GM12891 (cell line): ENCODE measurements at regions not wholly inside any gene's neighbourhood (a gene's known extent, or its start where the extent isn't known, plus 50 kb on each side); places are given as distances from the start of the nearest gene placed in this dataset.

Source experiments
- DNase-seq: peaks from one replicate; pipeline ENCODE4 v3.0.0; 2011; ENCODE audit warnings: low spot score; ENCODE audit not compliant: insufficient read length
- FAIRE-seq: peaks from 2 replicates; lab custom pipeline; 2011; peaks lifted over from hg19 to GRCh38; lab: Jason Lieb, UNC
- PAX5 ChIP-seq: IDR thresholded peaks from 2 replicates; pipeline ENCODE4 v1.6.1; 2011; ENCODE audit warnings: low read length, moderate library complexity, mild to moderate bottlenecking; ENCODE audit not compliant: insufficient read depth, severe bottlenecking
- POLR2A ChIP-seq: IDR thresholded peaks from 2 replicates; pipeline ENCODE4 v1.6.1; 2011; ENCODE audit warnings: low read depth, low read length, control low read depth
- POLR2AphosphoS5 ChIP-seq: IDR thresholded peaks from 2 replicates; pipeline ENCODE4 v1.6.1; 2011; ENCODE audit warnings: low read depth, low read length, control low read depth
- POU2F2 ChIP-seq: IDR thresholded peaks from 2 replicates; pipeline ENCODE4 v1.6.1; 2011; ENCODE audit warnings: low read depth, mild to moderate bottlenecking, control low read depth, low read length, moderate library complexity
- SPI1 ChIP-seq: IDR thresholded peaks from 2 replicates; pipeline ENCODE4 v1.6.1; 2011; ENCODE audit warnings: low read depth, low read length, control low read depth
- TAF1 ChIP-seq: IDR thresholded peaks from 2 replicates; pipeline ENCODE4 v1.6.1; 2011; ENCODE audit warnings: low read depth, low read length, control low read depth

- FAIRE-seq (no peak), DNase-seq (no peak)
- no peak for TF ChIP-seq SPI1
- TF ChIP-seq POLR2AphosphoS5 = no peak
- no peak for TF ChIP-seq POLR2A
- no peak for TF ChIP-seq POU2F2
- no peak for TF ChIP-seq TAF1
- no peak for TF ChIP-seq PAX5
Observed at GRCh38 chr13:21965095-21965494, 294.2 kb downstream of the FGF9 start.

GRCh38 chr13:21966014-21966413 is 295.1 kb downstream of the FGF9 start:
- FAIRE-seq = no peak
- DNase-seq = no peak
- TF ChIP-seq POLR2A (no peak), POLR2AphosphoS5 (no peak), PAX5 (no peak), POU2F2 (no peak), SPI1 (no peak), TAF1 (no peak)

GRCh38 chr13:21967871-21968270 is 297.0 kb downstream of the FGF9 start:
- FAIRE-seq = no peak
- TF ChIP-seq SPI1 = no peak
- TF ChIP-seq TAF1 = no peak
- no peak for TF ChIP-seq PAX5
- no peak for TF ChIP-seq POLR2A
- TF ChIP-seq POU2F2 = no peak
- no peak for TF ChIP-seq POLR2AphosphoS5
- no peak for DNase-seq

GRCh38 chr13:21970172-21970571 is 299.3 kb downstream of the FGF9 start:
- DNase-seq (no peak), FAIRE-seq (no peak)
- TF ChIP-seq TAF1 (no peak), POLR2A (no peak), PAX5 (no peak), SPI1 (no peak)

GRCh38 chr13:21970918-21971317 is 300.0 kb downstream of the FGF9 start:
- TF ChIP-seq SPI1 (no peak), POU2F2 (no peak), PAX5 (no peak), POLR2AphosphoS5 (no peak), POLR2A (no peak), TAF1 (no peak)
- DNase-seq (no peak), FAIRE-seq (peak; percentile 56)

- TF ChIP-seq SPI1 (no peak), POLR2A (no peak), POLR2AphosphoS5 (no peak), PAX5 (no peak), TAF1 (no peak), POU2F2 (no peak)
- no peak for FAIRE-seq
- DNase-seq = no peak
Observed at GRCh38 chr13:21971662-21972621, 301.1 kb downstream of the FGF9 start.

GRCh38 chr13:21973437-21974125 is 302.7 kb downstream of the FGF9 start:
- no peak for TF ChIP-seq POLR2AphosphoS5
- TF ChIP-seq POU2F2 = no peak
- TF ChIP-seq PAX5 = no peak
- no peak for FAIRE-seq
- DNase-seq = no peak

GRCh38 chr13:21974741-21975140 is 303.9 kb downstream of the FGF9 start:
- TF ChIP-seq TAF1 (no peak), PAX5 (no peak), POLR2AphosphoS5 (no peak), SPI1 (no peak), POU2F2 (no peak), POLR2A (no peak)
- no peak for DNase-seq
- FAIRE-seq = no peak

GRCh38 chr13:21976159-21976558 is 305.3 kb downstream of the FGF9 start:
- FAIRE-seq = no peak
- TF ChIP-seq SPI1 (no peak), TAF1 (no peak)
- DNase-seq = no peak
